Hematopoietic multipotent progenitor cell treated with erythropoietin and hydrocortisone succinate and interleukin-3 and kit ligand, for 6 days (in vitro differentiated cells): ENCODE measurements at regions not wholly inside any gene's neighbourhood (a gene's known extent, or its start where the extent isn't known, plus 50 kb on each side); places are given as distances from the start of the nearest gene placed in this dataset.

Experiments used
- DNase-seq: peaks from one replicate; pipeline ENCODE4 v3.0.0-alpha.2; 2015

GRCh38 chr12:58500399-58500798 lies 419.9 kb downstream of the LRIG3 start:
- peak; percentile 16 for DNase-seq

GRCh38 chr12:58502226-58502625 lies 418.1 kb downstream of the LRIG3 start:
- no peak for DNase-seq

GRCh38 chr12:58502841-58503240 lies 417.5 kb downstream of the LRIG3 start:
- no peak for DNase-seq

DNA sequence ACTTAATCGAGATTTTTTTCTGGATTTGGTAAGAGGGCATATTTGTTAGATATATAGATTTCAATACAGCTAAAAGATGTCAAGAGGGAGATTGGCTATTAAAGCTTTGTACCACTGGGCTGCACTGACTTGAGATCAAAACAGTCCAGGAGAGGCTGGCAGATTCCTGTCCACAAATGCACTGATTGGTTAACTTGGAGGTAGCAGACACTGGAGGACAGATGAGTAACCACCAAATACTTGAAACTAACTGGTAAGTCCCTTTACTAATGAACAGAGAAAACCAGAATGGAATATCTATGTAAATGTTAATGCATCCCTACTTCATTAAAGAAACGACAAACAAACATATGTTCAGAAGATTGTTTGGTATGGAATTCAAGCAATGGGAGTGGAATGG lies 416.6 kb downstream of the LRIG3 start:
- no peak for DNase-seq

DNA sequence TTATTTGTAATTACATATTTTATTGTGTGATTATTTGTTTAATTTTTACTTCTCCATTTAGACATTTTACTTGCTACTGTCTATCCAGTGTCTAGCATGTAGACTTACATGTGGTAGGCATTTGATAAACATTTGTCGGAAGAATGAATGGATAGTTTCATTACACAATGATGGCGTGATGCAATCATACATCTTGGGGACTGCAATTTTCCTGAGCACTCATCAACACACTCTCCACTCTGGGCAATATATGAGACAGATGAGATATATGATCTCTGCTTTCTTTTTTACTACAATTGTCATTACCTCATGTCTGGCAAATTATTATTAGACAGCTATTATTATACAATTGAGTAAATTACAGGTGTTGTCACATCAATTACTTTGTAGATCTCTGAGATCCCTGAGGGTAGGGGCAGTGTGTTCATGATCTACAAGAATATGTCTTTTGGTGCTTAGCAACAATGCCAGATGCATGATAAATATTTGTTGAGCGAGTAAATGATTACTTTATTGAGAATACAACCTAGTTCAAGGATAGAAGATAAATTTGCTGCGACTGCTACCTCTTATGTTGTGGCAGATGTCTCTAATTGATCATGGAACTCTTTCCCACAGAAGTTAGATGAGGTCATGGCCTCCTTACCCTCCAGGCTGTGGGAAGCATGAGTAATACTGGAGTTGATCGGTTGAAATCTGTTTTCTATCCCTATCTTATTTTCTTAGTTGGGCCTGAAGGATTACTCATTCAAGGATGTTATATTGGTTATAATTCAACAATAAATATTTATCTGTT lies 416.0 kb downstream of the LRIG3 start:
- DNase-seq, result no peak

- no peak for DNase-seq
Observed at GRCh38 chr12:58509116-58509885, 411.0 kb downstream of the LRIG3 start.

GRCh38 chr12:58513301-58513834 lies 406.9 kb downstream of the LRIG3 start:
- no peak for DNase-seq

GRCh38 chr12:58513852-58514251 lies 406.5 kb downstream of the LRIG3 start:
- DNase-seq, result no peak

DNA sequence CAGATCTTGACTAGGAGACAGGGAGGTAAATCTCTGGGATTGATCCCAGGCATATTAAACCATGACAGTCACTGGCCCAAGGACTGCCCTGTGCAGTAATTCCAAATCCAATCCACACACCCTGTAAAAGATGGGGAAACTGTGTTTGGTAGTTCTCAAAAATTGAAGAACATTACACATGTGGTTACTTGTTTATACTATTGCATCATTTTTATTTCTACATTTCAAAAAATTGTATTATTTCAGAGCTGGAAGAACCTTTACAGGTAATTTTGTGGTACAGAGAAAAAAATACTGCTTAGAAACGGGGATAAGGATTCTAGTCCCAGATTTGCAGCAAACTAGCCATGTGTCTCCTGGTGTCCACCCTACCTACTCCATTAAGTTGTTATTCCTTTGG lies 400.5 kb downstream of the LRIG3 start:
- DNase-seq, result no peak

DNA sequence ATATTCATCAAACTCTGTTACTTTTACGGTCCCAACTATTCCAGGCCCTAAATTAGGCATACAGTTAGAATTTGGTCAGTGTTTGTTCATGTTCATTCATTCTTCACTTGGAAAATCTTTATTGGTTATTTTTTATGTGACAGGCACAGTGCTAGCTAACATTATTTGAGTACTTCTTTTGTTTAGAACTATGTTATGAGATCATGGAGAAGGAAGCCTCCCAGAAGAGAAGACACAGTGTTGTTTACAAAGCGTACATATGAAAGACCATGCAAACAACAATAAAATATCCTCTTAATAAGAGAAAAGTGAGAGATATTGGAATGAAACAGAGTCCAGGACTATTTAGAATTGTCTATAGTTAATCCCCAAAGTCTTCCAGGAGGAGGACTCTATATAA lies 399.2 kb downstream of the LRIG3 start:
- no peak for DNase-seq

GRCh38 chr12:58521796-58522195 lies 398.5 kb downstream of the LRIG3 start:
- no peak for DNase-seq

DNA sequence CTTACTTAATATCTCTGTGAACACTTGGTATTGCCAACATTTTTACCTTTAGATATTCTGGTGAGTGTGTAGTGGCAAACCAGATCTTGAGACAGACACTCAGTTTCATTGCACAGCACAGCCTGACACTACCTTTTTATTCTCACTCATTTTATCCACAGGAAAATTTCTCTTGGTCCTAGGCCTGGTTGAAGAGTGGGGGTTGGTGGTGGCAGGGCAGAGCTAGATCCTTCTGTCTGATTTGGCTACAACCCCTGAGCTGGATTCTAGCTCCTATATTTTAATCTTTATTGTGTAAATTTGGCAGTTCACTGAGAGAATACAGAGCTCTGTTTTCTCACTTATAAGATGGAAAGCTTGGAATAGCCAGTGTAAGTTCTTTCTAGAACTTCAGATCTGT lies 396.9 kb downstream of the LRIG3 start:
- no peak for DNase-seq

DNA sequence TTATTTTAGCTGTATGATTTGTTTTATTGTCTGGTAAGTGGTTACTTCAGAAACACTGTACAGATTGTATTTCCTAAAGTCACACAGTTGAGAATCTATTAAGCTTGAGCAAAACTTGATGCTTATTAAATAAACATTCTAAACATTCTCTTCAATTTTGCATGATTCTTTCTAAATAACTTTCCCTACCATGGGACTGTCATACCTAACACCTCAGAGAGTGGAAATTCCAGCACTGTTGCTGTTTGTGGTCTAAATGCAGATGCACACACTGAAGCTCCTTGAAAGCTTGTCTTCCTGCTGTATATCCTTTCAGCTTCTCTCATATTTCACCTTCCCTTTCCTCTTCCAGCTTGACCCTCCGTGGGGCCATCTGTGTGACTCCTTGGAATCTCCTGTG lies 392.0 kb downstream of the LRIG3 start:
- no peak for DNase-seq

- no peak for DNase-seq
Observed at GRCh38 chr12:58529114-58529665, 391.1 kb downstream of the LRIG3 start.

DNA sequence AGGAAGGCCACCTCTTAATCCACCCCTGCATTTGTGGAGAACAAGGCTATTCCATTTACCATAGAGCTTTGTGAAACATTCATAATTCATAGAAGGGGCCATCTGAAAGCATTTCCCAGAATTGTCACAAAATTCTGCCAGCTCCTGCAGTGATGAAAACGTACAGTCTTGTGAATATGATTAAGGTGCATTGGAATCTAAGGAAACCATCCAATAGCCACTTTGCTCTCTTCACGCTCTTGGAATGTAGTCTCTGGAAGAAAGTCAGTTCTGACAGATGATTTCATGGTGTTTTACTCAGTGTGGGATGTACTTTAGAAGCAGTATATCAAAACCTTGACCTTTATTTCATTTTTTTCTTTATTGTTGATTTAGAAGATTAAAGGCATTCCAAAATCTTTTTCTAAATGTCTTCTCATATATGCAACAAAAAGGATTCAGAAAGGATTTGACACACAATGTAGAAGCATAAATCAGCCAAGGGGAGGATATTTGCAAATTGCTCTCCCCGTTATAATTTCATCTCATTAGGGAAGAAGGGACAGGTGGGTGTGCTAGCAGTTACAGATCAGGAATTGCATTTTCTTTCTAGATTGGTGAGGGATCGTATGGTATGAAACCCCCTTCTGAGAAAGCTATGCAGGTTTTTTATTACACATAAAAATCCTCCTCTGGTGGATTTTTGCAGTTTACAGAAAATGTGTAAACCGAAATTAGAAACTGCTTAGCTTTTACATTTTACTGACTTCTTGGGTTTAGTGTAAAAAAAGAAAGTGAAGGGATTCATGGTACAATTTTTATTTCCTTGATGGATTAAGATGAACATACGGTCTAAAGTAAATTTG lies 390.2 kb downstream of the LRIG3 start:
- DNase-seq, result no peak

DNA sequence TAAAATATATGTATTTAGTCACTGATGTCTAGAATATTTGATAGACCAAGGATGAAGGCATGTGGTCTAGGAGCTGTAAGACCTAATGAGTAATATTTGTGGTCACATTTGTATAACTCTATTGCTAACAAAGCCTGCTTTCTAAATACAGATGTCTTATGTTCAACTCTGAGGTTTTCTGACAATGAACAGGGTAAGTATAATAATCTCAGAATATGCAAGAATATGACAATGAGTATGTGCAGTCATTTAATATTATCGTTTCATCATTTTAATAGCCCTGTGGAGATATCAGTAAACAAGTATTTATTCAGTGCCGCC lies 389.6 kb downstream of the LRIG3 start:
- DNase-seq, result no peak

DNA sequence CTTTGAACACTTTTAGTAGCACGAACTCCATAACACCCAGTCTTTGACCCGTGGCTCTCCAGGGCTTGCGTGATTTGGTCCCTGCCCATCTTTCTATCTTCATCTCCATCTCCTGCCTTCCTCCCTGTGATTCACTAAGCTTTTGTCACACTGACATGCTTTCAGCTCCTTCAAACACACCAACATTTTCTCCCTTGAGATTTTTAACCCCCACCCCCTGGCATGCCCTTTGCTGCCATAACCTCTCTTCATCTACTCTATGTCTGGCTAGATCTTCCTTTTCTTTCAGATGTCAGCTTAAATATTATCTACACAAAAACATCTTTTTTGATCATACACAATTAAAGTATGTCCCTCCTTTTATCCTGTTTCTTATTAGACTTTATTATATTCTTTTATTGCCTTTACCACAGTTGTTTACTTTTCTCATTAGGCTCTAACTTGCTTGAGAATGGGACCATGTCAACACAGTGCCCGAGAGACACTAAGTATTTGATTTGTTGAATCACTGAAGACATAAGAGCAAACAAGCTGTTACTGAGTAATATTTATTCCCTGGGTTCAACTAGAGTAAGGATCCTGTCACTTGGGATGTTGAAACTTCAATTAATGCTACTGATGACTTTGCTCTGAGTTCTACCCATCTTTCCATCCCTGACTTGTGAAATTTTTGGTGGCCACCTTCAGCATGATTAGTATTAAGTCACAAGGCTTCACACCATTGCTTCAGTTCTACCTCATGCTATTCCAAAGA lies 387.3 kb downstream of the LRIG3 start:
- no peak for DNase-seq

GRCh38 chr12:58533652-58534051 lies 386.7 kb downstream of the LRIG3 start:
- DNase-seq, result no peak

GRCh38 chr12:58537278-58537677 lies 383.0 kb downstream of the LRIG3 start:
- DNase-seq, result no peak

DNA sequence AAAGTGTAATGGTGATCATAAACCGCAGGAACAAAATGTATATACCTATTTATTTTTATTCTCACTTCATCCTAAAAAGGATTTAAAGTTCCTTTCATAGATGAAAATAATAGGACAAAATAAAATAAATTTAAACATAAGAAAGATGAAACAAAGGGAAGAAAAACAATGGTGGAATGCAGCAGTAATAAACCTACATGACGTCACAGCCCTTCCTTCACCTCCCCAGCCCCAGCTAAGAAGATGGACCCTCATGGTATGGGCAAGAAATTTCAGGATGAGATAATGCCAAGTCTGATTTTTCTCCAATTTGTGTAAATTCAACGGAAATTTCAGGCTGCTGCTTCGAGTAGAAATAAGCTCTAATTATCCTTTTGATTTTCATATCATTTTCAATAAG lies 381.0 kb downstream of the LRIG3 start:
- no peak for DNase-seq

- peak; percentile 62 for DNase-seq
Observed at GRCh38 chr12:58540480-58541299, 379.6 kb downstream of the LRIG3 start.
